RWPE1 (cell line): ENCODE measurements at regions not wholly inside any gene's neighbourhood (a gene's known extent, or its start where the extent isn't known, plus 50 kb on each side); places are given as distances from the start of the nearest gene placed in this dataset.

Source experiments
- CTCF ChIA-PET: fragments of 350-600 bp; sonication (Branson Sonifier 250); formaldehyde crosslinking; extraction: SDS; loops from one replicate; lab custom pipeline; 2021; lab: Yijun Ruan, JAX
- POLR2A ChIA-PET: fragments of 400-600 bp; formaldehyde crosslinking; extraction: SDS; loops from one replicate; lab custom pipeline; 2020; ENCODE audit warnings: antibody characterized with exemption; ENCODE audit not compliant: low non-redundant PET; lab: Yijun Ruan, JAX
- DNase-seq: peaks from one replicate; pipeline ENCODE4 v3.0.0; 2012; ENCODE audit warnings: low spot score
- H3K27ac ChIP-seq: fragments of 450-650 bp; 2 replicates; pipeline ENCODE4 v1.5.1; 2017
- TF ChIP-seq, protein P1 (sequence below): fragments of 450-650 bp; conservative IDR thresholded peaks from 2 replicates; pipeline ENCODE4 v1.5.1; 2017; ENCODE audit warnings: low read depth, mild to moderate bottlenecking

DNA sequence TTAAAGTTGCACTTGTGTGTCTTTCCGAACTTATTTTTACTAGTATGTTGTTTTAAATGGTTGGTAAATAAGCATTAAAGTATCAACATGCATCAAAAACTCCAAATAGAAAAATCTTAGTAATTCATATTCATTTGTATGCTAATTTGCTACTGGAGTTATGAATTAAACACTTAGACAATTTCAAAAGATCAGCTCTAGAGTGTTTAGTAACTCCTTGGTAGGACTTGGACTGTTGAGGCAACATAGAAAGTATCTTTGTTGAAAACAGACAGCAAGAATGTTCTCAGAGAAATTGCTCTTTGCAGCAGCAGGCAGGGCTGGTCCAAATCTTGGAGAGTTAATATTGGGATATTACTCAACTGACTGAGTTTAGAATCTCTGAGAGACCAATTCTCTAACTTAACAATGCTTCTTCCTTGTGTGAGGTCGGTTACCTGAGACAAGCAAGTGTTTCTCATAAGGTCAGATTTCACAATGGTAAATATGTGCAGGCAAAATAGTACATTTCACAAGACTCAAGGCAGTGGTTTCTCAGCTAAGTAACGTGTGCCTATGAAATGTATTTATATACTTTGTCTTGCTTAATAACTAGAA lies 147.8 kb upstream of the IL12A start:
- no peak for DNase-seq
- TF ChIP-seq, protein P1, sequence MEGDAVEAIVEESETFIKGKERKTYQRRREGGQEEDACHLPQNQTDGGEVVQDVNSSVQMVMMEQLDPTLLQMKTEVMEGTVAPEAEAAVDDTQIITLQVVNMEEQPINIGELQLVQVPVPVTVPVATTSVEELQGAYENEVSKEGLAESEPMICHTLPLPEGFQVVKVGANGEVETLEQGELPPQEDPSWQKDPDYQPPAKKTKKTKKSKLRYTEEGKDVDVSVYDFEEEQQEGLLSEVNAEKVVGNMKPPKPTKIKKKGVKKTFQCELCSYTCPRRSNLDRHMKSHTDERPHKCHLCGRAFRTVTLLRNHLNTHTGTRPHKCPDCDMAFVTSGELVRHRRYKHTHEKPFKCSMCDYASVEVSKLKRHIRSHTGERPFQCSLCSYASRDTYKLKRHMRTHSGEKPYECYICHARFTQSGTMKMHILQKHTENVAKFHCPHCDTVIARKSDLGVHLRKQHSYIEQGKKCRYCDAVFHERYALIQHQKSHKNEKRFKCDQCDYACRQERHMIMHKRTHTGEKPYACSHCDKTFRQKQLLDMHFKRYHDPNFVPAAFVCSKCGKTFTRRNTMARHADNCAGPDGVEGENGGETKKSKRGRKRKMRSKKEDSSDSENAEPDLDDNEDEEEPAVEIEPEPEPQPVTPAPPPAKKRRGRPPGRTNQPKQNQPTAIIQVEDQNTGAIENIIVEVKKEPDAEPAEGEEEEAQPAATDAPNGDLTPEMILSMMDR = no peak
- no peak overlapping the region for H3K27ac ChIP-seq
- CTCF ChIA-PET = no interaction called here
- POLR2A ChIA-PET = no interaction called here

DNA sequence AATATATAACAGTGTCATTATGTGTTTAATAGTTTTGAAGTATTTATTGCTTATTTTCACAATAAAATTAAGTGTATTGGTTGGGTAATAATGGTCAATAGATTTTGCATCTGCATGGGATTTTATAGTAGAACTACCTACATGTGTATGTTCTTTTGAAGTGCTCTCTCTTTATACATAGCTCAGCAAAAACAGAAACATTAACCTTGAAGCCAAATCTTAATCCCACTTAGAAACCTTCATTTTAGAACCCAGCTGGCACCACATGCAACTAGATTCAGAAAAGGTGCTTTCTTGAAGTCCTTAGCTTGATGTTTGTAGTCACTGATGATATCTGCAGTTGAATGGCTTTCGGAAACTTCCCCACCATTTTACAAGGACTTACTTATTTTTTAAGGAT lies 146.9 kb upstream of the IL12A start:
- CTCF ChIA-PET = no interaction called here
- TF ChIP-seq, protein P1 = no peak
- no peak overlapping the region for H3K27ac ChIP-seq
- no peak for DNase-seq
- POLR2A ChIA-PET = no interaction called here

DNA sequence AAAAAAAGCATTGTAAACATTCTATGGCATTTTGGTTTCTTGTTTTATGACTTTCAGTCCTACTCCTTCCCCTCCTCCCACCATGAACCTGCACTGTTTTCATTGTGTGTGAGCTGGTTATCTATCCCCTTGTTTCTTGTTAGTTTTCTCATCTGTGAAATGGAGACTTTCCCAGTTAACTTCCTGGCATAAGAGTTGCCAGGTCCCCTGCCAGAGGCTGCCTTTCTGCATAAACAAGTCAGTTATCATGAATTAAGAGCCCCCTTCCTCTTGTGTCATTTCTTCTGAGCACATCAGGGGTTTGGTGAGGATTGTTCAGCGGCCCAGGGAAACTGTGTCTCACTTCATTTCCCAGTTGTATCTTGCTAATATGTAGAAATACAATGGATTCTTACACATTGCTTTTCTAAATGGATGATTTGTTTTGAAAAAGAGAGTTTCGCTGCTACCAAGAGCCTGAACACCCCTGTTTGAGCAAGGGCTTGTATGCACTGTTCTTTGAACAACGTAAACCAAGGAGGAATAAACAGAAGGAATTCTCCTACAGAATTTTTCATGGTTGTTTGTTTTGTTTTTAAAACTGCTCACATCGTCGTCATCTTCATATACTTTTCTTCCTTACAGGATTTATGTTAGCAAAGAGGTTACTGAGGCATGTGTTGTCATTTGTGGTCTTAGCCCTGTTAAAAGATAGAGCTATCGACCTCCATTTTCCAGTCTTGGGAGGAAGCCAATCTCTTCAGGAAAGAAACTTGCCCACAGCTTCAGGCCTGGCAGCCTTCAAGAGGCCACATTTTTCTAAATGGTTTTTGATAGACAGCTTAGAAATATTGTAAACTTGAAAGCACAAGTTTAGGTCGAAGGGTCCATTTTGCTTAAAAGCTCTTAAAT lies 144.6 kb upstream of the IL12A start:
- ChIA-PET POLR2A (no interaction called here), CTCF (no interaction called here)
- TF ChIP-seq, protein P1 = no peak
- no peak for DNase-seq
- H3K27ac ChIP-seq = no peak overlapping the region

DNA sequence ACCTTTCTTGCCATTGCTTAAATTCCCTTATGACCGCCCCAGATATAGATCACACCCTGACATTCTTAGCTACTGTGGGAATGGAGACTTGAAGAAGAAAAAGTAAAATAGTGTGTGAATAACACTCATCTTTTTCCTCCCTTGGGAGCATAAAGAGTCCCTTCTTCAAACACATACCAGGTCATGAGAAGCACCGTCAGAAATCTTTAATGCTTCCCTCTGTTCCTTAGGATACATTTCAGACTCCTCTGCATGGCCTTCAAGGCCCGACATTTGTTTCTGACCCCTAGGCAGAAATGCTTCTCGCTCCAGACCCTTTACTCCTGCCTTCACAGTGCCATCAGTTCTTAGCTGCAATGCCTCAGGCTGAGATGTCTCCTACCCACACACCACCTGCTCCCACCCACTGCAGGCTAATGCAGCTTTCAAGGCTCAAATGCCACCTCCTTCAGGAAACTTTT lies 143.8 kb upstream of the IL12A start:
- TF ChIP-seq, protein P1 = no peak
- DNase-seq = no peak
- CTCF ChIA-PET = interaction anchor here (0.6 kb wide), 1 partner anchor 25 kb away, joined by 3 read pairs; no protein-coding TSS in a partner anchor
- POLR2A ChIA-PET = no interaction called here
- peak overlapping the region; percentile 50 for H3K27ac ChIP-seq

- POLR2A ChIA-PET = no interaction called here
- no peak for DNase-seq
- TF ChIP-seq, protein P1 = no peak
- CTCF ChIA-PET = no interaction called here
- peak overlapping the region; percentile 50 for H3K27ac ChIP-seq
Observed at GRCh38 chr3:159845737-159846136, 142.9 kb upstream of the IL12A start.

GRCh38 chr3:159846255-159846654 lies 142.4 kb upstream of the IL12A start:
- TF ChIP-seq, protein P1 = no peak
- no peak overlapping the region for H3K27ac ChIP-seq
- CTCF ChIA-PET = interaction anchor here (1.0 kb wide), 1 partner anchor 13 kb away, joined by 3 read pairs; no protein-coding TSS in a partner anchor
- POLR2A ChIA-PET = no interaction called here
- DNase-seq = no peak
